ENCODE measurements at regions not wholly inside any gene's neighbourhood (a gene's known extent, or its start where the extent isn't known, plus 50 kb on each side); places are given as distances from the start of the nearest gene placed in this dataset.

- TF ChIP-seq EZH2 (IDR thresholded peaks at IDR 0.05; ENCODE audit: low read depth, low read length, severe bottlenecking) (no peak), CTCF (IDR thresholded peaks at IDR 0.05; ENCODE audit: control extremely low read depth in 1 of 3, insufficient read depth in 1 of 3, low read depth in 1 of 3, low read length in 3 of 3) (no peak), EGR1 (IDR thresholded peaks at IDR 0.05; ENCODE audit: borderline replicate concordance, low read depth, low read length) (no peak), SIX5 (IDR thresholded peaks at IDR 0.05; ENCODE audit: low read depth, low read length) (no peak), MAFK (IDR thresholded peaks at IDR 0.05; ENCODE audit: low read depth, low read length) (no peak), CBX5 (IDR thresholded peaks at IDR 0.05; ENCODE audit: low read depth, low read length) (no peak), KDM5A (IDR thresholded peaks at IDR 0.05; ENCODE audit: low read length) (no peak)
- TF ChIP-seq, protein P1, sequence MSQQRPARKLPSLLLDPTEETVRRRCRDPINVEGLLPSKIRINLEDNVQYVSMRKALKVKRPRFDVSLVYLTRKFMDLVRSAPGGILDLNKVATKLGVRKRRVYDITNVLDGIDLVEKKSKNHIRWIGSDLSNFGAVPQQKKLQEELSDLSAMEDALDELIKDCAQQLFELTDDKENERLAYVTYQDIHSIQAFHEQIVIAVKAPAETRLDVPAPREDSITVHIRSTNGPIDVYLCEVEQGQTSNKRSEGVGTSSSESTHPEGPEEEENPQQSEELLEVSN (IDR thresholded peaks at IDR 0.05), result no peak
Measured at GRCh38 chr5:15365070-15365469, 134.9 kb upstream of the FBXL7 start.

Data from H1 (cell line).